Colonic mucosa (tissue), 4 donors: ENCODE measurements at regions not wholly inside any gene's neighbourhood (a gene's known extent, or its start where the extent isn't known, plus 50 kb on each side); places are given as distances from the start of the nearest gene placed in this dataset.

Experiments
- DNase-seq: peaks from one replicate; pipeline ENCODE4 v3.0.0-alpha.2; 2020
- H3K27ac ChIP-seq: fragments of 200-600 bp; one replicate; pipeline ENCODE4 v1.8.0; 2021
- H3K27me3 ChIP-seq: fragments of 200-600 bp; one replicate; pipeline ENCODE4 v1.8.0; 2021
- H3K36me3 ChIP-seq: fragments of 200-600 bp; one replicate; pipeline ENCODE4 v1.8.0; 2021
- H3K4me1 ChIP-seq: fragments of 200-600 bp; one replicate; pipeline ENCODE4 v1.8.0; 2021; ENCODE audit warnings: mild to moderate bottlenecking
- H3K4me3 ChIP-seq: fragments of 200-600 bp; one replicate; pipeline ENCODE4 v1.8.0; 2021
- H3K9ac ChIP-seq, 2 donors: one replicate each; pipeline ENCODE4 v1.7.0; 2013; ENCODE audit warnings: control low read depth in 2 of 2, low read depth in 2 of 2, low read length in 2 of 2
- H3K9me3 ChIP-seq: fragments of 200-600 bp; one replicate; pipeline ENCODE4 v1.8.0; 2021
- CTCF ChIP-seq: fragments of 200-600 bp; IDR thresholded peaks from one replicate; pipeline ENCODE4 v1.8.0; 2022; ENCODE audit warnings: antibody characterized with exemption, mild to moderate bottlenecking
- intact Hi-C: fragments of 100-400 bp; cut with DNase I; formaldehyde crosslinking; loops from one replicate; pipeline ENCODE4 v1.14.1; 2022
- donor health status: healthy.
- donor health status: DM: no; HTN: no; CAD: no.
- donor health status: DM: no; HTN: no; CAD: no.

GRCh38 chr11:37006563-37006962 is 408.5 kb upstream of the RAG2 start:
- no peaks in the 10 kb centered on the region for H3K9me3 ChIP-seq
- no peak for DNase-seq
- H3K9ac ChIP-seq, result no peak overlapping the region
- no peak overlapping the region for H3K27ac ChIP-seq
- H3K36me3 ChIP-seq, result no peaks in the 10 kb centered on the region
- no peak overlapping the region for H3K4me3 ChIP-seq
- H3K4me1 ChIP-seq, result no peaks in the 10 kb centered on the region
- no peaks in the 10 kb centered on the region for H3K27me3 ChIP-seq
- no peak for TF ChIP-seq CTCF
- intact Hi-C loops, result no loop called here

DNA sequence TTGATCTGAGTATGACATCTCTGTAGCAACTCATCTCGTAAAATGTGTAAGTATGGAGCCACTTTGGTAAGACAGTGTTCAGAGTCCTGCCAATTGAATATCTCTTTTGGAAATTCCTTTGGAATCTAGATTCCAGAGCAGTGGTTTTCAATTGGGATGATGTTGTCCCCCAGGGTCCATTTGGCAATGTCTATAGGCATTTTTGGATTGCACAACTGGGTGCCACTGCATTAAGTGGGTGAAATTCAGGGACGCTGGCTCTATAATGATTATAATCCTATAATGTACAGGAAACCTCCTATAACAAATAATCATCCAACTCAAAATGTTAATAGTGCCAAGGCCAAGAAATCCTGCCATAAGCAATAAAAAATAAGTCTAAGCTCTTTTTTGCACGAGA is 404.8 kb upstream of the RAG2 start:
- no peak overlapping the region for H3K27ac ChIP-seq
- H3K9me3 ChIP-seq, result no peaks in the 10 kb centered on the region
- H3K9ac ChIP-seq, result no peak overlapping the region
- no peak for DNase-seq
- intact Hi-C loops, result no loop called here
- TF ChIP-seq CTCF, result no peak
- H3K36me3 ChIP-seq, result no peaks in the 10 kb centered on the region
- H3K27me3 ChIP-seq, result no peaks in the 10 kb centered on the region
- no peaks in the 10 kb centered on the region for H3K4me1 ChIP-seq
- H3K4me3 ChIP-seq, result no peak overlapping the region

GRCh38 chr11:36997656-36998055 is 399.6 kb upstream of the RAG2 start:
- no peaks in the 10 kb centered on the region for H3K36me3 ChIP-seq
- no peaks in the 10 kb centered on the region for H3K4me1 ChIP-seq
- no peak for TF ChIP-seq CTCF
- no peaks in the 10 kb centered on the region for H3K9me3 ChIP-seq
- H3K4me3 ChIP-seq, result no peak overlapping the region
- H3K27ac ChIP-seq, result no peak overlapping the region
- intact Hi-C loops, result no loop called here
- H3K9ac ChIP-seq, result no peak overlapping the region
- DNase-seq, result no peak
- H3K27me3 ChIP-seq, result no peaks in the 10 kb centered on the region

GRCh38 chr11:36996795-36997194 is 398.8 kb upstream of the RAG2 start:
- no peak overlapping the region for H3K9ac ChIP-seq

DNA sequence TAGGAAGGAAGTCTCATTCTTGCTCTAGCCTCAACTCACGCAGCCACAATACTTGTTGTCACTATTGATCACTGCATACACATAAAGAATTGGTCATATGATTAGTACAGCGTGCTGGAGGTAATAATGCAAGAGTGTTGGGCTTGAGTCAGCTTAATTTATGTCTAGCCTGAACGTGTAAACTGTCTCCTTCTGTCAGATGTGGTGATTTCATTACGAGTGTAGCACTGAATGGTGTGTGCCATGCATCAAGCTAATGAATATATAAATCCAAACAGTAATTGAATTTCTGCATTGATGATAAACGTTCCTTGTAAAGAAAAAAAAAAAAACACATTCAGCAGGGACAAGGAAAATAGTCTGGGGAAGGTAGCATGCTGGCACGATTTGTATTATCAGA is 396.2 kb upstream of the RAG2 start:
- no peaks in the 10 kb centered on the region for H3K4me1 ChIP-seq
- H3K27ac ChIP-seq, result no peak overlapping the region
- DNase-seq, result no peak
- H3K4me3 ChIP-seq, result no peak overlapping the region
- H3K9me3 ChIP-seq, result no peaks in the 10 kb centered on the region
- intact Hi-C loops, result no loop called here
- no peak for TF ChIP-seq CTCF
- no peaks in the 10 kb centered on the region for H3K27me3 ChIP-seq
- no peak overlapping the region for H3K9ac ChIP-seq
- H3K36me3 ChIP-seq, result no peaks in the 10 kb centered on the region

More at GRCh38 chr11:36996795-36997194, 398.8 kb upstream of the RAG2 start:
- H3K9me3 ChIP-seq, result no peaks in the 10 kb centered on the region
- no peaks in the 10 kb centered on the region for H3K36me3 ChIP-seq
- TF ChIP-seq CTCF, result no peak
- no peak for DNase-seq
- H3K4me3 ChIP-seq, result no peak overlapping the region
- H3K4me1 ChIP-seq, result no peaks in the 10 kb centered on the region
- H3K27me3 ChIP-seq, result no peaks in the 10 kb centered on the region
- H3K27ac ChIP-seq, result no peak overlapping the region
- intact Hi-C loops, result no loop called here

DNA sequence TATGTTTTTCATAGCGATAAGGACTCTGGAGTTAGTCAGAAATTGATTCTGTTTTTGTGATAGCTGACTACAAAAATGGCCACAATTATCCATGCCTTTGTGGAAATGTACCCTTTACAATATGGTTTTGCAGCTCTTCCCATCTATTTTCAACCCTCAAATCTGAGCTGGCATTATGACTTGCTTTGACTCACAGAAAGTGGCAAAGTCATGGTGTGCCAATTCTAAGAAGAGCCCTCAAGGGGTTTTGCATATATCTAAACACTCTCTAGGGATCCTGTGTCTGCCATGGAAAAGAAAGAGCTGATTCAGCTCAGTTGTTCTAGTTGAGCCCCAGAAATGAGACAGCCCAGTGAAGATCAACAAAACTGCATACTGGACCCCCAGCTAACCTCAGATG is 390.5 kb upstream of the RAG2 start:
- no peaks in the 10 kb centered on the region for H3K4me1 ChIP-seq
- DNase-seq, result no peak
- no peaks in the 10 kb centered on the region for H3K9me3 ChIP-seq
- no peak overlapping the region for H3K9ac ChIP-seq
- no peaks in the 10 kb centered on the region for H3K36me3 ChIP-seq
- H3K4me3 ChIP-seq, result no peak overlapping the region
- no peak overlapping the region for H3K27ac ChIP-seq
- TF ChIP-seq CTCF, result no peak
- no peaks in the 10 kb centered on the region for H3K27me3 ChIP-seq
- intact Hi-C loops, result no loop called here
